ENCODE measurements at regions not wholly inside any gene's neighbourhood (a gene's known extent, or its start where the extent isn't known, plus 50 kb on each side); places are given as distances from the start of the nearest gene placed in this dataset.
"Not testable (repeated sequence)": the region's sequence is repeated elsewhere in the genome, so short reads cannot be mapped to it uniquely, and the experiment has no call there.

DNA sequence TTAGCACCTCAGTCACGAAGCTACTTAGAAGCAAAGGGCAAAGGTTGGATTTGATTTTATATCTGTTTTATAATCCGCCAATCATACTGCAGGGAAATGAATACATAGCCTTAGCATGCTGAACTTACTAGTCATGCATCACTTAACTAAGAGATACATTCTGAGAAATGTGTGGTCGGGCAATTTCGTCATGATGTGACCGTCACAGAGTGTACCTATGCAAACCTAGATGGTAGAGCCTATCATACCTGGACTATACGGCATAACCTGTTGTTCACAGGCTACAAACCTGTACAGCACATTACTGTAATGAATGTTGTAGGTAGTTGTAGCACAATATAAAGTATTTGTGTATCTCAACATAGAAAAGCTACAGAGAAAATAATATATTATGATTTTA lies 345.2 kb upstream of the RGS17 start:
- no peak for ATAC-seq
- no peak for TF ChIP-seq ESRRG (CRISPR knock-in tag; IDR thresholded peaks at IDR 0.05)
- TF ChIP-seq TOX (CRISPR knock-in tag; IDR thresholded peaks at IDR 0.05; ENCODE audit: borderline replicate concordance) = no peak
- TF ChIP-seq, protein P1, sequence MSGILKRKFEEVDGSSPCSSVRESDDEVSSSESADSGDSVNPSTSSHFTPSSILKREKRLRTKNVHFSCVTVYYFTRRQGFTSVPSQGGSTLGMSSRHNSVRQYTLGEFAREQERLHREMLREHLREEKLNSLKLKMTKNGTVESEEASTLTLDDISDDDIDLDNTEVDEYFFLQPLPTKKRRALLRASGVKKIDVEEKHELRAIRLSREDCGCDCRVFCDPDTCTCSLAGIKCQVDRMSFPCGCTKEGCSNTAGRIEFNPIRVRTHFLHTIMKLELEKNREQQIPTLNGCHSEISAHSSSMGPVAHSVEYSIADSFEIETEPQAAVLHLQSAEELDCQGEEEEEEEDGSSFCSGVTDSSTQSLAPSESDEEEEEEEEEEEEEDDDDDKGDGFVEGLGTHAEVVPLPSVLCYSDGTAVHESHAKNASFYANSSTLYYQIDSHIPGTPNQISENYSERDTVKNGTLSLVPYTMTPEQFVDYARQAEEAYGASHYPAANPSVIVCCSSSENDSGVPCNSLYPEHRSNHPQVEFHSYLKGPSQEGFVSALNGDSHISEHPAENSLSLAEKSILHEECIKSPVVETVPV (CRISPR knock-in tag; IDR thresholded peaks at IDR 0.05) = no peak
- TF ChIP-seq CSDC2 (CRISPR knock-in tag; IDR thresholded peaks at IDR 0.05) = no peak
- no peak for TF ChIP-seq ARNTL (CRISPR knock-in tag; IDR thresholded peaks at IDR 0.05; ENCODE audit: borderline replicate concordance, low read depth)
- TF ChIP-seq, protein P2, sequence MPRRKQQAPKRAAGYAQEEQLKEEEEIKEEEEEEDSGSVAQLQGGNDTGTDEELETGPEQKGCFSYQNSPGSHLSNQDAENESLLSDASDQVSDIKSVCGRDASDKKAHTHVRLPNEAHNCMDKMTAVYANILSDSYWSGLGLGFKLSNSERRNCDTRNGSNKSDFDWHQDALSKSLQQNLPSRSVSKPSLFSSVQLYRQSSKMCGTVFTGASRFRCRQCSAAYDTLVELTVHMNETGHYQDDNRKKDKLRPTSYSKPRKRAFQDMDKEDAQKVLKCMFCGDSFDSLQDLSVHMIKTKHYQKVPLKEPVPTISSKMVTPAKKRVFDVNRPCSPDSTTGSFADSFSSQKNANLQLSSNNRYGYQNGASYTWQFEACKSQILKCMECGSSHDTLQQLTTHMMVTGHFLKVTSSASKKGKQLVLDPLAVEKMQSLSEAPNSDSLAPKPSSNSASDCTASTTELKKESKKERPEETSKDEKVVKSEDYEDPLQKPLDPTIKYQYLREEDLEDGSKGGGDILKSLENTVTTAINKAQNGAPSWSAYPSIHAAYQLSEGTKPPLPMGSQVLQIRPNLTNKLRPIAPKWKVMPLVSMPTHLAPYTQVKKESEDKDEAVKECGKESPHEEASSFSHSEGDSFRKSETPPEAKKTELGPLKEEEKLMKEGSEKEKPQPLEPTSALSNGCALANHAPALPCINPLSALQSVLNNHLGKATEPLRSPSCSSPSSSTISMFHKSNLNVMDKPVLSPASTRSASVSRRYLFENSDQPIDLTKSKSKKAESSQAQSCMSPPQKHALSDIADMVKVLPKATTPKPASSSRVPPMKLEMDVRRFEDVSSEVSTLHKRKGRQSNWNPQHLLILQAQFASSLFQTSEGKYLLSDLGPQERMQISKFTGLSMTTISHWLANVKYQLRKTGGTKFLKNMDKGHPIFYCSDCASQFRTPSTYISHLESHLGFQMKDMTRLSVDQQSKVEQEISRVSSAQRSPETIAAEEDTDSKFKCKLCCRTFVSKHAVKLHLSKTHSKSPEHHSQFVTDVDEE (CRISPR knock-in tag; IDR thresholded peaks at IDR 0.05) = no peak
- TF ChIP-seq PPARA (CRISPR knock-in tag; IDR thresholded peaks at IDR 0.05; ENCODE audit: borderline replicate concordance) = no peak
- TF ChIP-seq ZC3H10 (CRISPR knock-in tag; IDR thresholded peaks at IDR 0.05) = no peak
- no peak for TF ChIP-seq RARB (CRISPR knock-in tag; IDR thresholded peaks at IDR 0.05)
- TF ChIP-seq ZNF565 (CRISPR knock-in tag; conservative IDR thresholded peaks at IDR 0.05; ENCODE audit: low read depth) = no peak
- TF ChIP-seq ISL1 (CRISPR knock-in tag; IDR thresholded peaks at IDR 0.05) = no peak
- no peak for TF ChIP-seq ZNF8 (CRISPR knock-in tag; IDR thresholded peaks at IDR 0.05)

DNA sequence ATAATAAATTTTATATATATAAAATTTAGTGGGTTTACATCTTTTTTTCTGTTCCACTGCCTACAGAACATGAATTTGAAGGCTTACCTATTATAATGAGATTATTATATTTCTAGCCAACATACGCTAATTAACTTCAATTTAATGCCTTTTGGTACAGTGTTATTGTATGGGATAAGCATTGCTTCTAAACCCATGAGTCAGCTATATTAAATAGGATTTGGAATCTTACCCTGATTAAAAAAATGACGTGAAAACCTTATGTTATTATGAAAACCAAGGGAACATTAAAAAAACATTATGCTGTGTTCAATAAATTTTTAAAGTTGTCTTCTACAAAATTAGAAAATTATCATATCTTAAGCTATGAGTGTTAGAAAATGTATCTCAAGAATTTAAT lies 334.0 kb upstream of the RGS17 start:
- ATAC-seq = no peak
- no peak for TF ChIP-seq ZFP3 (CRISPR knock-in tag; IDR thresholded peaks at IDR 0.05)
- TF ChIP-seq, protein P2 (CRISPR knock-in tag; IDR thresholded peaks at IDR 0.05) = no peak

DNA sequence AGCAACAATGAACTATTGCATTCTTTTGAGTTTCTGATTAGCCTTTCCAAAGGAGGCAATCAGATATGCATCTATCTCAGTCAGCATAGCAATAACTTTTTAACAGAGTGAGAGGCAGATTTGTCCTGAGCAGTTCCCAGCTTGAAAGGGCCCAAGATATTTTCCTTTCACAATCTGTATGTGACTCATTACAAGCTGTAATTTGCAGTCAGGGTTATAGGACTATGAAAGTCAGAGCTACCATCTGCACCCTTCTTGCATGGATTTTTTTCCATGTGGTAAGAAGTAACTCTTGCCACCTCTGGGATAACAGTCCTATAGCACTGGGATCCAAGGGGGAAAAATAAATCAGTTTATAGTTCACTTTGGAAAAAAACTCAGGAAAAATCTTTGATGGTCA lies 318.2 kb upstream of the RGS17 start:
- ATAC-seq = no peak
- no peak for TF ChIP-seq ZNF8 (CRISPR knock-in tag; IDR thresholded peaks at IDR 0.05)
- TF ChIP-seq, protein P2 (CRISPR knock-in tag; IDR thresholded peaks at IDR 0.05) = no peak

DNA sequence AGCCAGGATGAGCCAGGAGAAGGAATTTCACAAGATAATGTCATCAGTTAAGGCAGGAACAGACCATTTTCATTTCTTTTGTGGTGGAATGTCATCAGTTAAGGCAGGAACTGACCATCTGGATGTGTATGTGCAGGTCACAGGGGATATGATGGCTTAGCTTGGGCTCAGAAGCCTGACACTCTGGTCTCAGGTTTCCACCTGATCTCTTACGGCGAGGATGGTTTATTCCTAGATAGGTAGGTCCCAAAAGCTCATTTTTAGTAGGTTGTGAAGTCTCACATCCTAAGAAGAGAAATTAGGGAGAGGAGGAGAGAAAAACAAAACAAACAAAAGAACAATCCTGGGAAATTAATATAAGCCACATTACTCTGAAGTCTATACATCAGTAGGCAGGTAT lies 311.7 kb upstream of the RGS17 start:
- ATAC-seq = not testable (repeated sequence)

DNA sequence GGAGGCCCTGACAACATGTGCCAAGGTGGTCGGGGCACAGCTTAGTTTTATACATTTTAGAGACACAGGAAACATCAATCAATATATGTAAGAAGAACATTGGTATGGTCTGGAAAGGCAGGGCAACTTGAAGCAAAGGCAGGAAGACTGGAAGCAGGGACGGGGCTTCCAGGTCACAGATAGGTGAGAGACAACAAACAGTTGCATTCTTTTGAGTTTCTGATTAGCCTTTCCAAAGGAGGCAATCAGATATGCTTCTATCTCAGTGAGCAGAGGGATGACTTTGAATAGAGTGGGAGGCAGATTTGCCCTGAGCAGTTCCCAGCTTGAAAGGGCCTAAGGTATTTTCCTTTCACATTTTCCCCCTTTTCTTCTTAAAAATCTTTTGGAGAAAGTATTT lies 311.0 kb upstream of the RGS17 start:
- ATAC-seq = no peak
- TF ChIP-seq ZFP3 (CRISPR knock-in tag; IDR thresholded peaks at IDR 0.05) = no peak

DNA sequence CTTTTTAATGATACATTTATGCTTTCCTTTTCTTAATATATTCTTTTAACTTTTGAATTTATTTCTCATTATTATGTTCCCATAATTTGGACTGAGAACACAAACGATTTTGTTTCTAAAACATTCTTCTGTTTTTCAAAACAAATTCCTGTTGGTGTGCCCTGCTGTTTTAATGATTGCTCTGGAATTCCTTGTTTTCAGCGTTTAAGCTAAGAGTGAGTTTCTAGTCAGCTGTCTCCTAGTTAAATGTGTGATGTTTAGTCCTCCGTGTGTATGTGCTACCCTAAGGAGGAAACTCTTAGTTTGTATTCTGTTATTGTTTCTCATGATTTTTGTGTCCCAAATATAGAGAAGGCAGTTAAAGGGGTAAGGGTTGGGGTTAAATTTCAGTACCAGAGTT lies 306.1 kb upstream of the RGS17 start:
- TF ChIP-seq ISL1 (CRISPR knock-in tag; IDR thresholded peaks at IDR 0.05) (no peak), ARNTL (CRISPR knock-in tag; IDR thresholded peaks at IDR 0.05; ENCODE audit: borderline replicate concordance, low read depth) (no peak)
- TF ChIP-seq, protein P3, sequence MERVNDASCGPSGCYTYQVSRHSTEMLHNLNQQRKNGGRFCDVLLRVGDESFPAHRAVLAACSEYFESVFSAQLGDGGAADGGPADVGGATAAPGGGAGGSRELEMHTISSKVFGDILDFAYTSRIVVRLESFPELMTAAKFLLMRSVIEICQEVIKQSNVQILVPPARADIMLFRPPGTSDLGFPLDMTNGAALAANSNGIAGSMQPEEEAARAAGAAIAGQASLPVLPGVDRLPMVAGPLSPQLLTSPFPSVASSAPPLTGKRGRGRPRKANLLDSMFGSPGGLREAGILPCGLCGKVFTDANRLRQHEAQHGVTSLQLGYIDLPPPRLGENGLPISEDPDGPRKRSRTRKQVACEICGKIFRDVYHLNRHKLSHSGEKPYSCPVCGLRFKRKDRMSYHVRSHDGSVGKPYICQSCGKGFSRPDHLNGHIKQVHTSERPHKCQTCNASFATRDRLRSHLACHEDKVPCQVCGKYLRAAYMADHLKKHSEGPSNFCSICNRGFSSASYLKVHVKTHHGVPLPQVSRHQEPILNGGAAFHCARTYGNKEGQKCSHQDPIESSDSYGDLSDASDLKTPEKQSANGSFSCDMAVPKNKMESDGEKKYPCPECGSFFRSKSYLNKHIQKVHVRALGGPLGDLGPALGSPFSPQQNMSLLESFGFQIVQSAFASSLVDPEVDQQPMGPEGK (CRISPR knock-in tag; IDR thresholded peaks at IDR 0.05; ENCODE audit: borderline replicate concordance) = no peak
- ATAC-seq = no peak
